Heart left ventricle (tissue), 16 donors: ENCODE measurements at regions not wholly inside any gene's neighbourhood (a gene's known extent, or its start where the extent isn't known, plus 50 kb on each side); places are given as distances from the start of the nearest gene placed in this dataset.
A peak's percentile ranks its signal among the peaks of the same experiment; 100 is the strongest.

ENCODE experiments used
- ATAC-seq, 4 donors: fragments of 200-7000 bp; cut with Tn5 transposase; one replicate each; pipeline ENCODE4 v1.9.1; 2020 to 2022; ENCODE audit warnings: moderate library complexity in 4 of 4, mild to moderate bottlenecking in 3 of 4, moderate number of reproducible peaks in 1 of 4
- DNase-seq, 5 donors: peaks; one replicate each; pipeline ENCODE4 v3.0.0-alpha.2; 2020
- H3K27ac ChIP-seq, 12 donors: fragments of 200-600 bp; sonication (generic) in 4 of 12; one replicate each; pipeline versions ENCODE4 v1.5.0 to v1.8.0; 2016 to 2022; ENCODE audit warnings: mild to moderate bottlenecking in 2 of 12
- H3K27me3 ChIP-seq, 9 donors: fragments of 200-600 bp; sonication (generic) in 2 of 9; one replicate each; pipeline versions ENCODE4 v1.5.1 to v1.8.0; 2016 to 2022; ENCODE audit warnings: mild to moderate bottlenecking in 3 of 9
- H3K36me3 ChIP-seq, 9 donors: fragments of 200-600 bp; sonication (generic) in 2 of 9; one replicate each; pipeline versions ENCODE4 v1.5.0 to v1.8.0; 2018 to 2022; ENCODE audit warnings: mild to moderate bottlenecking in 2 of 9
- H3K4me1 ChIP-seq, 12 donors: fragments of 200-600 bp; sonication (generic) in 4 of 12; one replicate each; pipeline versions ENCODE4 v1.5.0 to v1.8.0; 2016 to 2022; ENCODE audit warnings: mild to moderate bottlenecking in 3 of 12
- H3K4me3 ChIP-seq, 12 donors: fragments of 200-600 bp; sonication (generic) in 4 of 12; one replicate each; pipeline versions ENCODE4 v1.5.0 to v1.8.0; 2017 to 2022; ENCODE audit warnings: mild to moderate bottlenecking in 9 of 12, moderate library complexity in 4 of 12
- H3K9me3 ChIP-seq, 12 donors: fragments of 200-600 bp; sonication (generic) in 4 of 12; one replicate each; pipeline versions ENCODE4 v1.5.0 to v1.8.0; 2016 to 2022; ENCODE audit warnings: mild to moderate bottlenecking in 1 of 12
- POLR2A ChIP-seq, 2 donors: fragments of 450-650 bp; IDR thresholded peaks; one replicate each; pipeline ENCODE4 v1.6.1; 2017; ENCODE audit warnings: antibody characterized with exemption in 2 of 2, mild to moderate bottlenecking in 2 of 2, moderate library complexity in 2 of 2
- WGBS, 4 donors: extraction: QIAGEN DNeasy Blood & Tissue Kit in 2 of 4; methylation state at CpG; one replicate each; pipeline versions ENCODE4 v1.1.5 to v1.1.7; 2013 to 2018; 5-methylcytosine and 5-hydroxymethylcytosine counted together
- intact Hi-C, 10 donors: fragments of 100-400 bp; cut with DNase I; formaldehyde crosslinking; loops; one replicate each; pipeline versions ENCODE4 v1.11.1 to v1.14.2; 2022
- TF ChIP-seq, protein P1 (sequence below), 12 donors: fragments of 200-600 bp; sonication (generic) in 4 of 12; IDR thresholded peaks; one replicate each; pipeline versions ENCODE4 v1.5.0 to v1.8.0; 2018 to 2022; ENCODE audit warnings: antibody characterized with exemption in 12 of 12, mild to moderate bottlenecking in 5 of 12
- donor health status: ischemic (EF 13 %, LVEDD 7.1; RV severe dilation, severe dysfunction).
- donor health status: healthy with polysubstance abuse.
- donor health status: DM: no; HTN: yes; CAD: no.
- donor health status: DM: no; HTN: no; CAD: no.
- donor health status: ischemic (EF 25% LVEDD 6.9; RV normal size, moderate dysfunction).
- donor health status: ischemic (EF 25% LVEDD 5.7; RV mildly dilated, moderate dysfunction).
- donor health status: healthy.
- donor health status: DM: yes; HTN: yes; CAD: no.
- donor health status: ischemic (EF 35%, LVEDD 5.7; RV mildly dilated, moderate dysfunction).
- donor health status: nonischemic (EF 11% LVEDD 7.7; RV severe dilation, severe dysfunction).
- donor health status: DM: yes; HTN: yes; CAD: no.
- donor health status: PGD.
- donor health status: ischemic (EF 29% LVEDD 5.4; RV normal size, mild dysfunction).
- donor health status: nonischemic (EF 23%, LVEDD 6.1; RV moderate dilation, normal function).

DNA sequence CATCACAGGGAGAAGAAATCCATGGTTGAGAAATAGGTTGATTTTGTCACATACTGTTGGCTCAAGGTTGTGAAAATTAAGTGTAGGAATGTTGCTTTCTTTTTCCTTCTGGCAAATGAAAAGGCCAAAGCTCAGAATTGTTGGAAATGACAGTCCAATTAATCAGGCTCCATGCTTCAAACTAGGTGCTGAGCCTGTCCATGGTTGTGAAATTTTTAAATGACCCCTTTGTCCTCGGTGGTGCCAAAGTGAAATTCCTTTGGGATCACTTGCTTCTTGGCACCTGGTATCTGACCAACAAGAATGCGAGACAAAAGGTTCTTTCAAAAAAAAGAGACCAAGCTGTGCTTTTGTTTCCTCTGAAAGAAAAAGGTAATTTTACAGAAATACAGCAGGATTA is 451.9 kb downstream of the ETS1 start:
- H3K27ac ChIP-seq: no peak overlapping the region
- TF ChIP-seq, protein P1, sequence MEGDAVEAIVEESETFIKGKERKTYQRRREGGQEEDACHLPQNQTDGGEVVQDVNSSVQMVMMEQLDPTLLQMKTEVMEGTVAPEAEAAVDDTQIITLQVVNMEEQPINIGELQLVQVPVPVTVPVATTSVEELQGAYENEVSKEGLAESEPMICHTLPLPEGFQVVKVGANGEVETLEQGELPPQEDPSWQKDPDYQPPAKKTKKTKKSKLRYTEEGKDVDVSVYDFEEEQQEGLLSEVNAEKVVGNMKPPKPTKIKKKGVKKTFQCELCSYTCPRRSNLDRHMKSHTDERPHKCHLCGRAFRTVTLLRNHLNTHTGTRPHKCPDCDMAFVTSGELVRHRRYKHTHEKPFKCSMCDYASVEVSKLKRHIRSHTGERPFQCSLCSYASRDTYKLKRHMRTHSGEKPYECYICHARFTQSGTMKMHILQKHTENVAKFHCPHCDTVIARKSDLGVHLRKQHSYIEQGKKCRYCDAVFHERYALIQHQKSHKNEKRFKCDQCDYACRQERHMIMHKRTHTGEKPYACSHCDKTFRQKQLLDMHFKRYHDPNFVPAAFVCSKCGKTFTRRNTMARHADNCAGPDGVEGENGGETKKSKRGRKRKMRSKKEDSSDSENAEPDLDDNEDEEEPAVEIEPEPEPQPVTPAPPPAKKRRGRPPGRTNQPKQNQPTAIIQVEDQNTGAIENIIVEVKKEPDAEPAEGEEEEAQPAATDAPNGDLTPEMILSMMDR (IDR thresholded peaks at IDR 0.05): no peak
- no peak for TF ChIP-seq POLR2A (IDR thresholded peaks at IDR 0.05)
- H3K9me3 ChIP-seq: no peaks in the 10 kb centered on the region
- DNase-seq (no peak), ATAC-seq (no peak)
- peaks cover 0 to 5% (median 0%) of the 10 kb centered on the region in 12 donors for H3K4me1 ChIP-seq
- 61 to 80% (median 78%) methylated on average over 2 of the region's 2 CpGs for WGBS, 4 donors
- intact Hi-C loops: no loop called here
- H3K4me3 ChIP-seq: no peak overlapping the region
- no peaks in the 10 kb centered on the region for H3K36me3 ChIP-seq
- no peaks in the 10 kb centered on the region for H3K27me3 ChIP-seq

- intact Hi-C loops: no loop called here
- 48 to 57% (median 54%) methylated on average over 3 of the region's 3 CpGs for WGBS, 4 donors
- Histone ChIP-seq H3K27me3 (no peaks in the 10 kb centered on the region), H3K27ac (no peak overlapping the region), H3K4me3 (no peak overlapping the region), H3K9me3 (no peaks in the 10 kb centered on the region), H3K4me1 (peaks cover 0 to 5% (median 0%) of the 10 kb centered on the region in 12 donors), H3K36me3 (no peaks in the 10 kb centered on the region)
- DNase-seq: no peak
- ATAC-seq: peak in 1 of 4 donors; percentile 71
- no peak for TF ChIP-seq POLR2A (IDR thresholded peaks at IDR 0.05)
- TF ChIP-seq, protein P1 (IDR thresholded peaks at IDR 0.05): peak in 2 of 12 donors; percentile 5 to 23
Measured at GRCh38 chr11:128133501-128133900, 453.9 kb downstream of the ETS1 start.

DNA sequence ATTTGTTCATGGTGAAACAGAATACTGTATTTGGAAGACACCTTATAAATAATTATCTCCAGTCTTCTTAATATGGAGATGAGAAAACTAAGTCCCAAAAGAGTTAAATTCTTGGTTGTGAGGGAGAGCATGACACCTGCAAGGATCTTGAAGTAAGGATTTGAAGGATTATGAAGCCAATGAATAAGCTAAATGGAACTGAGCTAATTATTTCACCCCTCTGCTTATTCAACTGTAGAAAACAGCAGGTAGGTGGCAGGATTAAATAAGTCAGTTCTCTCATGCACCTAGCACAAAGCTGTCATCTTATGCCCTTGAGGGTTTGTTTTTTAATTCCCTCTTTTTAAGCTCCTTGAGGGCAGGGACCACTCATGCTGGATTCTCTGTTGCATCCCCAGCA is 457.3 kb downstream of the ETS1 start:
- H3K36me3 ChIP-seq: no peaks in the 10 kb centered on the region
- no peak for ATAC-seq
- intact Hi-C loops: no loop called here
- no peaks in the 10 kb centered on the region for H3K9me3 ChIP-seq
- no peaks in the 10 kb centered on the region for H3K27me3 ChIP-seq
- DNase-seq: no peak
- no peak overlapping the region for H3K4me3 ChIP-seq
- H3K27ac ChIP-seq: no peak overlapping the region
- H3K4me1 ChIP-seq: peaks cover 0 to 5% (median 0%) of the 10 kb centered on the region in 12 donors
- no peak for TF ChIP-seq POLR2A (IDR thresholded peaks at IDR 0.05)
- TF ChIP-seq, protein P1 (IDR thresholded peaks at IDR 0.05): no peak

GRCh38 chr11:128125723-128126122 is 461.6 kb downstream of the ETS1 start:
- Histone ChIP-seq H3K27ac (no peak overlapping the region), H3K4me3 (no peak overlapping the region), H3K4me1 (no peaks in the 10 kb centered on the region), H3K27me3 (no peaks in the 10 kb centered on the region), H3K9me3 (no peaks in the 10 kb centered on the region), H3K36me3 (no peaks in the 10 kb centered on the region)
- TF ChIP-seq, protein P1 (IDR thresholded peaks at IDR 0.05): no peak
- TF ChIP-seq POLR2A (IDR thresholded peaks at IDR 0.05): no peak
- DNase-seq (no peak), ATAC-seq (no peak)
- intact Hi-C loops: no loop called here
- 83 to 86% (median 85%) methylated on average over 3 of the region's 3 CpGs for WGBS, 4 donors
